ENCODE measurements at regions not wholly inside any gene's neighbourhood (a gene's known extent, or its start where the extent isn't known, plus 50 kb on each side); places are given as distances from the start of the nearest gene placed in this dataset.

- WGBS (ENCODE audit: insufficient coverage), result 100% methylated on average over 3 of the region's 5 CpGs
- Histone ChIP-seq H3K79me2 (ENCODE audit: control insufficient read depth, insufficient read depth, low read length) (no peaks in the 10 kb centered on the region), H3K4me1 (ENCODE audit: control insufficient read depth in 2 of 2, insufficient read depth in 2 of 2, low read length in 2 of 2) (no peaks in the 10 kb centered on the region), H3K27me3 (replicated peaks in 1 of 4; ENCODE audit: control extremely low read depth in 1 of 4, control insufficient read depth in 3 of 4, insufficient read depth in 4 of 4, low read length in 3 of 4) (no peaks in the 10 kb centered on the region), H3K9me3 (ENCODE audit: control extremely low read depth in 1 of 3, control insufficient read depth in 2 of 3, insufficient read depth in 1 of 3, low read length in 2 of 3) (peaks cover 0 to 10% (median 2%) of the 10 kb centered on the region in 3 donors), H3K27ac (ENCODE audit: low read length in 2 of 2) (no peak overlapping the region), H4K20me1 (ENCODE audit: control insufficient read depth, insufficient read depth, low read length, poor library complexity, severe bottlenecking) (no peaks in the 10 kb centered on the region), H3K9ac (ENCODE audit: low read length) (no peak overlapping the region), H3K4me3 (ENCODE audit: control extremely low read depth in 1 of 5, extremely low read depth in 1 of 5, insufficient read depth in 1 of 5, low read depth in 2 of 5, low read length in 4 of 5) (no peak overlapping the region), H3K4me2 (replicated peaks; ENCODE audit: low read depth, low read length, poor library complexity, severe bottlenecking) (no peak overlapping the region), H2AFZ (ENCODE audit: insufficient read depth, low read depth, low read length, poor library complexity, severe bottlenecking) (no peak overlapping the region), H3K36me3 (replicated peaks in 1 of 2; ENCODE audit: control extremely low read depth in 1 of 2, control insufficient read depth in 1 of 2, extremely low read depth in 1 of 2, insufficient read depth in 2 of 2, low read length in 1 of 2) (no peaks in the 10 kb centered on the region)
- ATAC-seq (ENCODE audit: low read depth) (no peak), DNase-seq (no peak)
- ChIA-PET CTCF (interaction anchor here (1.7 kb wide), 1 partner anchor 9 kb away, joined by 7 read pairs; no protein-coding TSS in a partner anchor), POLR2A (no interaction called here)
- Mint-ChIP-seq H3K4me3 (no peak overlapping the region), H3K27ac (no peak overlapping the region), H3K27me3 (no peaks in the 10 kb centered on the region), H3K9me3 (ENCODE audit: insufficient read depth) (peaks cover 5% of the 10 kb centered on the region), H3K4me1 (peaks cover 5% of the 10 kb centered on the region)
- TF ChIP-seq EZH2 (IDR thresholded peaks at IDR 0.05; ENCODE audit: borderline replicate concordance, insufficient read depth, low read depth, low read length, poor library complexity, severe bottlenecking), result no peak
- TF ChIP-seq CTCF (IDR thresholded peaks at IDR 0.05), result no peak
- intact Hi-C loops (cut with micrococcal nuclease), result no loop called here
Observed at GRCh38 chr2:47262657-47263056, 86.3 kb upstream of the CALM2 start.

GRCh38 chr2:47260971-47261370 is 84.7 kb upstream of the CALM2 start:
- no peak overlapping the region for H3K27ac Mint-ChIP-seq
- 84% methylated on average over 2 of the region's 3 CpGs for WGBS (ENCODE audit: insufficient coverage)
- Histone ChIP-seq H3K27me3 (replicated peaks in 1 of 4; ENCODE audit: control extremely low read depth in 1 of 4, control insufficient read depth in 3 of 4, insufficient read depth in 4 of 4, low read length in 3 of 4) (no peaks in the 10 kb centered on the region), H2AFZ (ENCODE audit: insufficient read depth, low read depth, low read length, poor library complexity, severe bottlenecking) (no peak overlapping the region), H3K79me2 (ENCODE audit: control insufficient read depth, insufficient read depth, low read length) (no peaks in the 10 kb centered on the region), H3K4me1 (ENCODE audit: control insufficient read depth in 2 of 2, insufficient read depth in 2 of 2, low read length in 2 of 2) (no peaks in the 10 kb centered on the region), H3K9me3 (ENCODE audit: control extremely low read depth in 1 of 3, control insufficient read depth in 2 of 3, insufficient read depth in 1 of 3, low read length in 2 of 3) (peaks cover 0 to 10% (median 2%) of the 10 kb centered on the region in 3 donors), H4K20me1 (ENCODE audit: control insufficient read depth, insufficient read depth, low read length, poor library complexity, severe bottlenecking) (no peaks in the 10 kb centered on the region), H3K27ac (ENCODE audit: low read length in 2 of 2) (no peak overlapping the region), H3K9ac (ENCODE audit: low read length) (no peak overlapping the region), H3K36me3 (replicated peaks in 1 of 2; ENCODE audit: control extremely low read depth in 1 of 2, control insufficient read depth in 1 of 2, extremely low read depth in 1 of 2, insufficient read depth in 2 of 2, low read length in 1 of 2) (no peaks in the 10 kb centered on the region), H3K4me3 (ENCODE audit: control extremely low read depth in 1 of 5, extremely low read depth in 1 of 5, insufficient read depth in 1 of 5, low read depth in 2 of 5, low read length in 4 of 5) (no peak overlapping the region), H3K4me2 (replicated peaks; ENCODE audit: low read depth, low read length, poor library complexity, severe bottlenecking) (no peak overlapping the region)
- H3K9me3 Mint-ChIP-seq (ENCODE audit: insufficient read depth), result peaks cover 5% of the 10 kb centered on the region
- H3K4me1 Mint-ChIP-seq, result peaks cover 5% of the 10 kb centered on the region
- CTCF ChIA-PET, result no interaction called here
- H3K4me3 Mint-ChIP-seq, result no peak overlapping the region
- DNase-seq, result no peak
- H3K27me3 Mint-ChIP-seq, result no peaks in the 10 kb centered on the region
- no peak for TF ChIP-seq EZH2 (IDR thresholded peaks at IDR 0.05; ENCODE audit: borderline replicate concordance, insufficient read depth, low read depth, low read length, poor library complexity, severe bottlenecking)
- no peak for TF ChIP-seq CTCF (IDR thresholded peaks at IDR 0.05)
- intact Hi-C loops (cut with micrococcal nuclease), result no loop called here
- ATAC-seq (ENCODE audit: low read depth), result no peak
- POLR2A ChIA-PET, result no interaction called here
